ENCODE measurements at regions not wholly inside any gene's neighbourhood (a gene's known extent, or its start where the extent isn't known, plus 50 kb on each side); places are given as distances from the start of the nearest gene placed in this dataset.

GRCh38 chr9:99647604-99648003 is 174.1 kb upstream of the NR4A3 start:
- TF ChIP-seq POLR2AphosphoS5 (IDR thresholded peaks at IDR 0.05; ENCODE audit: low read depth, low read length), result no peak
- no peak for TF ChIP-seq POLR2A (IDR thresholded peaks at IDR 0.05; ENCODE audit: low read depth, low read length)
